GM12872 (cell line): ENCODE measurements at regions not wholly inside any gene's neighbourhood (a gene's known extent, or its start where the extent isn't known, plus 50 kb on each side); places are given as distances from the start of the nearest gene placed in this dataset.

Source experiments
- CTCF ChIP-seq: IDR thresholded peaks from 3 replicates; pipeline ENCODE4 v1.5.1; 2011; ENCODE audit warnings: low read depth, mild to moderate bottlenecking, low read length, moderate library complexity; ENCODE audit not compliant: insufficient read depth

- TF ChIP-seq CTCF = no peak
Observed at GRCh38 chr4:188613976-188614375, 474.7 kb downstream of the TRIML1 start.

- TF ChIP-seq CTCF = no peak
Observed at GRCh38 chr4:188619456-188620149, 480.4 kb downstream of the TRIML1 start.

- TF ChIP-seq CTCF = no peak
Observed at GRCh38 chr4:188620608-188621007, 481.4 kb downstream of the TRIML1 start.

GRCh38 chr4:188623314-188623854 lies 484.1 kb downstream of the TRIML1 start:
- TF ChIP-seq CTCF = no peak

- TF ChIP-seq CTCF = no peak
Observed at GRCh38 chr4:188624370-188624769, 485.1 kb downstream of the TRIML1 start.

- no peak for TF ChIP-seq CTCF
Observed at GRCh38 chr4:188627892-188628291, 488.7 kb downstream of the TRIML1 start.

GRCh38 chr4:188639479-188640100 lies 500.3 kb downstream of the TRIML1 start:
- TF ChIP-seq CTCF = no peak
